NT2/D1 (cell line): ENCODE measurements at regions not wholly inside any gene's neighbourhood (a gene's known extent, or its start where the extent isn't known, plus 50 kb on each side); places are given as distances from the start of the nearest gene placed in this dataset.

Experiments used
- SUZ12 ChIP-seq: IDR thresholded peaks from 2 replicates; pipeline ENCODE4 v1.6.1; 2011; ENCODE audit not compliant: insufficient read length, insufficient read depth; ENCODE audit errors: extremely low read depth
- YY1 ChIP-seq: IDR thresholded peaks from 2 replicates; pipeline ENCODE4 v1.6.1; 2011; ENCODE audit not compliant: insufficient read length, insufficient read depth

- TF ChIP-seq YY1 (no peak), SUZ12 (no peak)
These were observed 146.0 kb upstream of the ADO start for GRCh38 chr10:62658516-62658915.
